HuH-7 (cell line): ENCODE measurements at regions not wholly inside any gene's neighbourhood (a gene's known extent, or its start where the extent isn't known, plus 50 kb on each side); places are given as distances from the start of the nearest gene placed in this dataset.
"Not testable (repeated sequence)": the region's sequence is repeated elsewhere in the genome, so short reads cannot be mapped to it uniquely, and the experiment has no call there.

Source experiments
- DNase-seq: peaks from one replicate; pipeline ENCODE4 v3.0.0; 2011; ENCODE audit warnings: low spot score

GRCh38 chr2:91422102-91422501, 2730.6 kb downstream of the RPIA start:
- not testable (repeated sequence) for DNase-seq

GRCh38 chr2:91427148-91427547, 2735.7 kb downstream of the RPIA start:
- not testable (repeated sequence) for DNase-seq

- not testable (repeated sequence) for DNase-seq
Observed at GRCh38 chr2:91441932-91442245, 2750.4 kb downstream of the RPIA start.

- DNase-seq = peak; percentile 19
Observed at GRCh38 chr2:91442246-91442905, 2750.9 kb downstream of the RPIA start.

- peak; percentile 3 for DNase-seq
Observed at GRCh38 chr2:91442906-91443729, 2751.6 kb downstream of the RPIA start.

- DNase-seq = not testable (repeated sequence)
Observed at GRCh38 chr2:91443730-91444115, 2752.2 kb downstream of the RPIA start.

GRCh38 chr2:91445705-91446104, 2754.2 kb downstream of the RPIA start:
- not testable (repeated sequence) for DNase-seq

GRCh38 chr2:91446489-91446888, 2755.0 kb downstream of the RPIA start:
- not testable (repeated sequence) for DNase-seq

GRCh38 chr2:91446915-91447314, 2755.4 kb downstream of the RPIA start:
- DNase-seq = not testable (repeated sequence)

- DNase-seq = not testable (repeated sequence)
Observed at GRCh38 chr2:91447508-91447907, 2756.0 kb downstream of the RPIA start.

GRCh38 chr2:91462292-91462691, 2770.8 kb downstream of the RPIA start:
- not testable (repeated sequence) for DNase-seq

- not testable (repeated sequence) for DNase-seq
Observed at GRCh38 chr2:91463007-91463406, 2771.5 kb downstream of the RPIA start.

- DNase-seq = not testable (repeated sequence)
Observed at GRCh38 chr2:91466780-91467363, 2775.4 kb downstream of the RPIA start.

GRCh38 chr2:91476244-91476935, 2784.9 kb downstream of the RPIA start:
- not testable (repeated sequence) for DNase-seq

- DNase-seq = not testable (repeated sequence)
Observed at GRCh38 chr2:91476936-91477246, 2785.4 kb downstream of the RPIA start.

- DNase-seq = not testable (repeated sequence)
Observed at GRCh38 chr2:91477291-91477690, 2785.8 kb downstream of the RPIA start.

GRCh38 chr2:91477731-91478672, 2786.5 kb downstream of the RPIA start:
- DNase-seq = peak; percentile 75

- DNase-seq = not testable (repeated sequence)
Observed at GRCh38 chr2:91478851-91479718, 2787.6 kb downstream of the RPIA start.

GRCh38 chr2:91485226-91485625, 2793.8 kb downstream of the RPIA start:
- not testable (repeated sequence) for DNase-seq
